Right lobe of liver (tissue), 4 donors: ENCODE measurements at regions not wholly inside any gene's neighbourhood (a gene's known extent, or its start where the extent isn't known, plus 50 kb on each side); places are given as distances from the start of the nearest gene placed in this dataset.

ENCODE experiments used
- CTCF ChIP-seq, 4 donors: fragments of 200-600 bp in 3 of 4; fragments of 450-650 bp in 1 of 4; IDR thresholded peaks; one replicate each; pipeline versions ENCODE4 v1.5.1 to v1.8.0; 2016 to 2022; ENCODE audit warnings: antibody characterized with exemption in 4 of 4, mild to moderate bottlenecking in 2 of 4
- POLR2A ChIP-seq: fragments of 450-650 bp; IDR thresholded peaks from one replicate; pipeline ENCODE4 v1.6.1; 2017; ENCODE audit warnings: antibody characterized with exemption, mild to moderate bottlenecking
- donor health status: DM: no; HTN: no; CAD: no.
- donor health status: DM: no; HTN: no; CAD: no.
- donor health status: DM: no; HTN: yes; CAD: no.

GRCh38 chr15:46917721-46918252, 799.5 kb upstream of the SEMA6D start:
- no peak for TF ChIP-seq CTCF (IDR thresholded peaks at IDR 0.05)
- TF ChIP-seq POLR2A = no peak
